ENCODE measurements at regions not wholly inside any gene's neighbourhood (a gene's known extent, or its start where the extent isn't known, plus 50 kb on each side); places are given as distances from the start of the nearest gene placed in this dataset.

- no peak for DNase-seq
- Histone ChIP-seq H3K27ac (ENCODE audit: insufficient read depth in 1 of 2, low read depth in 1 of 2, low read length in 2 of 2, poor library complexity in 1 of 2, severe bottlenecking in 2 of 2) (no peak overlapping the region), H3K36me3 (ENCODE audit: control insufficient read depth in 4 of 4, insufficient read depth in 4 of 4, low read length in 3 of 4) (no peaks in the 10 kb centered on the region), H3K9me3 (ENCODE audit: control extremely low read depth in 1 of 5, control insufficient read depth in 4 of 5, insufficient read depth in 2 of 5, low read depth in 1 of 5, low read length in 4 of 5) (peaks cover 0 to 8% (median 2%) of the 10 kb centered on the region in 5 experiments), H3K27me3 (replicated peaks in 2 of 5; ENCODE audit: control insufficient read depth in 4 of 5, insufficient read depth in 5 of 5, low read length in 4 of 5) (peaks cover 0 to 3% (median 0%) of the 10 kb centered on the region in 5 experiments), H3K4me3 (ENCODE audit: control insufficient read depth in 1 of 7, extremely low read depth in 1 of 7, insufficient read depth in 4 of 7, low read depth in 2 of 7, low read length in 6 of 7) (no peak overlapping the region), H3K4me1 (ENCODE audit: control extremely low read depth in 1 of 4, control insufficient read depth in 4 of 4, insufficient read depth in 4 of 4, low read length in 3 of 4) (no peaks in the 10 kb centered on the region)
- WGBS (ENCODE audit: insufficient coverage), result 100% methylated on average over 2 of the region's 5 CpGs
- ChIA-PET CTCF (no interaction called here), POLR2A (no interaction called here)
Observed at GRCh38 chr5:174998131-174998730, 273.8 kb downstream of the MSX2 start.

- POLR2A ChIA-PET, result no interaction called here
- no peaks in the 10 kb centered on the region for H3K4me1 ChIP-seq (ENCODE audit: control extremely low read depth in 1 of 4, control insufficient read depth in 4 of 4, insufficient read depth in 4 of 4, low read length in 3 of 4)
- WGBS (ENCODE audit: insufficient coverage), result 67% methylated on average over 1 of the region's 1 CpG
- CTCF ChIA-PET, result no interaction called here
- peaks cover 0 to 8% (median 2%) of the 10 kb centered on the region in 5 experiments for H3K9me3 ChIP-seq (ENCODE audit: control extremely low read depth in 1 of 5, control insufficient read depth in 4 of 5, insufficient read depth in 2 of 5, low read depth in 1 of 5, low read length in 4 of 5)
- no peak overlapping the region for H3K4me3 ChIP-seq (ENCODE audit: control insufficient read depth in 1 of 7, extremely low read depth in 1 of 7, insufficient read depth in 4 of 7, low read depth in 2 of 7, low read length in 6 of 7)
- no peak for DNase-seq
- no peaks in the 10 kb centered on the region for H3K36me3 ChIP-seq (ENCODE audit: control insufficient read depth in 4 of 4, insufficient read depth in 4 of 4, low read length in 3 of 4)
- peaks cover 0 to 7% (median 0%) of the 10 kb centered on the region in 5 experiments for H3K27me3 ChIP-seq (replicated peaks in 2 of 5; ENCODE audit: control insufficient read depth in 4 of 5, insufficient read depth in 5 of 5, low read length in 4 of 5)
- no peak overlapping the region for H3K27ac ChIP-seq (ENCODE audit: insufficient read depth in 1 of 2, low read depth in 1 of 2, low read length in 2 of 2, poor library complexity in 1 of 2, severe bottlenecking in 2 of 2)
Observed at GRCh38 chr5:174997688-174998087, 273.3 kb downstream of the MSX2 start.

GRCh38 chr5:174996941-174997340 lies 272.6 kb downstream of the MSX2 start:
- DNase-seq, result no peak
- 93% methylated on average over 3 of the region's 4 CpGs for WGBS (ENCODE audit: insufficient coverage)
- Histone ChIP-seq H3K36me3 (ENCODE audit: control insufficient read depth in 4 of 4, insufficient read depth in 4 of 4, low read length in 3 of 4) (no peaks in the 10 kb centered on the region), H3K9me3 (ENCODE audit: control extremely low read depth in 1 of 5, control insufficient read depth in 4 of 5, insufficient read depth in 2 of 5, low read depth in 1 of 5, low read length in 4 of 5) (peaks cover 0 to 8% (median 2%) of the 10 kb centered on the region in 5 experiments), H3K4me1 (ENCODE audit: control extremely low read depth in 1 of 4, control insufficient read depth in 4 of 4, insufficient read depth in 4 of 4, low read length in 3 of 4) (no peaks in the 10 kb centered on the region), H3K27ac (ENCODE audit: insufficient read depth in 1 of 2, low read depth in 1 of 2, low read length in 2 of 2, poor library complexity in 1 of 2, severe bottlenecking in 2 of 2) (no peak overlapping the region), H3K4me3 (ENCODE audit: control insufficient read depth in 1 of 7, extremely low read depth in 1 of 7, insufficient read depth in 4 of 7, low read depth in 2 of 7, low read length in 6 of 7) (no peak overlapping the region), H3K27me3 (replicated peaks in 2 of 5; ENCODE audit: control insufficient read depth in 4 of 5, insufficient read depth in 5 of 5, low read length in 4 of 5) (peaks cover 0 to 10% (median 0%) of the 10 kb centered on the region in 5 experiments)
- ChIA-PET POLR2A (no interaction called here), CTCF (no interaction called here)

- CTCF ChIA-PET, result no interaction called here
- POLR2A ChIA-PET, result no interaction called here
- no peak overlapping the region for H3K27ac ChIP-seq (ENCODE audit: insufficient read depth in 1 of 2, low read depth in 1 of 2, low read length in 2 of 2, poor library complexity in 1 of 2, severe bottlenecking in 2 of 2)
- H3K36me3 ChIP-seq (ENCODE audit: control insufficient read depth in 4 of 4, insufficient read depth in 4 of 4, low read length in 3 of 4), result no peaks in the 10 kb centered on the region
- no peak for DNase-seq
- WGBS (ENCODE audit: insufficient coverage), result 100% methylated on average over 2 of the region's 3 CpGs
- H3K4me3 ChIP-seq (ENCODE audit: control insufficient read depth in 1 of 7, extremely low read depth in 1 of 7, insufficient read depth in 4 of 7, low read depth in 2 of 7, low read length in 6 of 7), result no peak overlapping the region
- H3K27me3 ChIP-seq (replicated peaks in 2 of 5; ENCODE audit: control insufficient read depth in 4 of 5, insufficient read depth in 5 of 5, low read length in 4 of 5), result peaks cover 0 to 7% (median 0%) of the 10 kb centered on the region in 5 experiments
- peaks cover 0 to 8% (median 2%) of the 10 kb centered on the region in 5 experiments for H3K9me3 ChIP-seq (ENCODE audit: control extremely low read depth in 1 of 5, control insufficient read depth in 4 of 5, insufficient read depth in 2 of 5, low read depth in 1 of 5, low read length in 4 of 5)
- H3K4me1 ChIP-seq (ENCODE audit: control extremely low read depth in 1 of 4, control insufficient read depth in 4 of 4, insufficient read depth in 4 of 4, low read length in 3 of 4), result no peaks in the 10 kb centered on the region
Observed at GRCh38 chr5:174995827-174996226, 271.4 kb downstream of the MSX2 start.

GRCh38 chr5:174991847-174992246 lies 267.5 kb downstream of the MSX2 start:
- Histone ChIP-seq H3K27me3 (replicated peaks in 2 of 5; ENCODE audit: control insufficient read depth in 4 of 5, insufficient read depth in 5 of 5, low read length in 4 of 5) (peaks cover 0 to 6% (median 0%) of the 10 kb centered on the region in 5 experiments), H3K27ac (ENCODE audit: insufficient read depth in 1 of 2, low read depth in 1 of 2, low read length in 2 of 2, poor library complexity in 1 of 2, severe bottlenecking in 2 of 2) (no peak overlapping the region), H3K36me3 (ENCODE audit: control insufficient read depth in 4 of 4, insufficient read depth in 4 of 4, low read length in 3 of 4) (no peaks in the 10 kb centered on the region), H3K4me3 (ENCODE audit: control insufficient read depth in 1 of 7, extremely low read depth in 1 of 7, insufficient read depth in 4 of 7, low read depth in 2 of 7, low read length in 6 of 7) (no peak overlapping the region), H3K9me3 (ENCODE audit: control extremely low read depth in 1 of 5, control insufficient read depth in 4 of 5, insufficient read depth in 2 of 5, low read depth in 1 of 5, low read length in 4 of 5) (no peaks in the 10 kb centered on the region), H3K4me1 (ENCODE audit: control extremely low read depth in 1 of 4, control insufficient read depth in 4 of 4, insufficient read depth in 4 of 4, low read length in 3 of 4) (no peaks in the 10 kb centered on the region)
- POLR2A ChIA-PET, result no interaction called here
- CTCF ChIA-PET, result no interaction called here
- no peak for DNase-seq
- WGBS (ENCODE audit: insufficient coverage), result 97% methylated on average over 4 of the region's 4 CpGs

- Histone ChIP-seq H3K4me3 (ENCODE audit: control insufficient read depth in 1 of 7, extremely low read depth in 1 of 7, insufficient read depth in 4 of 7, low read depth in 2 of 7, low read length in 6 of 7) (no peak overlapping the region), H3K9me3 (ENCODE audit: control extremely low read depth in 1 of 5, control insufficient read depth in 4 of 5, insufficient read depth in 2 of 5, low read depth in 1 of 5, low read length in 4 of 5) (no peaks in the 10 kb centered on the region), H3K27me3 (replicated peaks in 2 of 5; ENCODE audit: control insufficient read depth in 4 of 5, insufficient read depth in 5 of 5, low read length in 4 of 5) (peaks cover 0 to 6% (median 0%) of the 10 kb centered on the region in 5 experiments), H3K4me1 (ENCODE audit: control extremely low read depth in 1 of 4, control insufficient read depth in 4 of 4, insufficient read depth in 4 of 4, low read length in 3 of 4) (no peaks in the 10 kb centered on the region), H3K36me3 (ENCODE audit: control insufficient read depth in 4 of 4, insufficient read depth in 4 of 4, low read length in 3 of 4) (no peaks in the 10 kb centered on the region), H3K27ac (ENCODE audit: insufficient read depth in 1 of 2, low read depth in 1 of 2, low read length in 2 of 2, poor library complexity in 1 of 2, severe bottlenecking in 2 of 2) (no peak overlapping the region)
- WGBS (ENCODE audit: insufficient coverage), result 100% methylated on average over 1 of the region's 1 CpG
- ChIA-PET CTCF (no interaction called here), POLR2A (no interaction called here)
- no peak for DNase-seq
Observed at GRCh38 chr5:174990909-174991308, 266.5 kb downstream of the MSX2 start.

GRCh38 chr5:174987443-174988012 lies 263.1 kb downstream of the MSX2 start:
- WGBS (ENCODE audit: insufficient coverage), result 66% methylated on average over 5 of the region's 8 CpGs
- ChIA-PET CTCF (no interaction called here), POLR2A (no interaction called here)

More at GRCh38 chr5:174987443-174988012, 263.1 kb downstream of the MSX2 start:
- no peaks in the 10 kb centered on the region for H3K9me3 ChIP-seq (ENCODE audit: control extremely low read depth in 1 of 5, control insufficient read depth in 4 of 5, insufficient read depth in 2 of 5, low read depth in 1 of 5, low read length in 4 of 5)
- no peaks in the 10 kb centered on the region for H3K36me3 ChIP-seq (ENCODE audit: control insufficient read depth in 4 of 4, insufficient read depth in 4 of 4, low read length in 3 of 4)
- peaks cover 0 to 5% (median 0%) of the 10 kb centered on the region in 5 experiments for H3K27me3 ChIP-seq (replicated peaks in 2 of 5; ENCODE audit: control insufficient read depth in 4 of 5, insufficient read depth in 5 of 5, low read length in 4 of 5)
- H3K27ac ChIP-seq (ENCODE audit: insufficient read depth in 1 of 2, low read depth in 1 of 2, low read length in 2 of 2, poor library complexity in 1 of 2, severe bottlenecking in 2 of 2), result no peak overlapping the region
- no peak for DNase-seq
- H3K4me1 ChIP-seq (ENCODE audit: control extremely low read depth in 1 of 4, control insufficient read depth in 4 of 4, insufficient read depth in 4 of 4, low read length in 3 of 4), result no peaks in the 10 kb centered on the region
- H3K4me3 ChIP-seq (ENCODE audit: control insufficient read depth in 1 of 7, extremely low read depth in 1 of 7, insufficient read depth in 4 of 7, low read depth in 2 of 7, low read length in 6 of 7), result no peak overlapping the region
